Transverse colon (tissue), 4 donors: ENCODE measurements at regions not wholly inside any gene's neighbourhood (a gene's known extent, or its start where the extent isn't known, plus 50 kb on each side); places are given as distances from the start of the nearest gene placed in this dataset.

ENCODE experiments used
- POLR2A ChIP-seq: fragments of 450-650 bp; IDR thresholded peaks from one replicate; pipeline ENCODE4 v1.6.1; 2016; ENCODE audit warnings: antibody characterized with exemption, mild to moderate bottlenecking, moderate library complexity
- POLR2AphosphoS5 ChIP-seq, 3 donors: sonication (generic); formaldehyde crosslinking; IDR thresholded peaks; one replicate each; pipeline ENCODE4 v1.6.1; 2016; ENCODE audit warnings: antibody characterized with exemption in 3 of 3
- TF ChIP-seq, protein P1 (sequence below), 5 experiments: fragments of 200-600 bp in 3 of 5; fragments of 450-650 bp in 2 of 5; sonication (generic) in 3 of 5; IDR thresholded peaks; 1 replicate in 2 of 5; 2 replicates in 3 of 5; pipeline ENCODE4 v1.5.1; 2016 to 2017; ENCODE audit warnings: antibody characterized with exemption in 5 of 5, inconsistent platforms in 3 of 5, mild to moderate bottlenecking in 2 of 5, moderate library complexity in 1 of 5

DNA sequence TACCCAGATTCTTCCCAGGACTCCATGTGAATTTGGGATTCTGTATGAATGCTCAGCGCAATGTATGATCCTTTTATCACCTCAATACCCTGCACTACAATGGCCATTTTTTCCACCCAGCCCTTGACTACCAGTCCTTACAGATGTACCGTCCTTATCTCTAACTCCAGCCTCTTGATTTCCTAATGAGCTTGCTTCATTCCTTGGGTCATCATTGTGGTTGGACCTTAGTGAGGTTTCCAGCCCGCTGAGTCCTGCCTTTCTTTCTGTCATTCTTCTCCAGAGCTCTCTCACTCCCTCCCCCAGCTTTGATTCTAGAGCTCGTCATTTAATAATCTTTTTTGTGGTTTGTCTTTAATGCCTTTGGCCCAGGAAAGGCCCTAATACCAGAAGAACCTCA, 438.5 kb downstream of the ZNF536 start:
- no peak for TF ChIP-seq POLR2AphosphoS5 (IDR thresholded peaks at IDR 0.05)
- TF ChIP-seq, protein P1, sequence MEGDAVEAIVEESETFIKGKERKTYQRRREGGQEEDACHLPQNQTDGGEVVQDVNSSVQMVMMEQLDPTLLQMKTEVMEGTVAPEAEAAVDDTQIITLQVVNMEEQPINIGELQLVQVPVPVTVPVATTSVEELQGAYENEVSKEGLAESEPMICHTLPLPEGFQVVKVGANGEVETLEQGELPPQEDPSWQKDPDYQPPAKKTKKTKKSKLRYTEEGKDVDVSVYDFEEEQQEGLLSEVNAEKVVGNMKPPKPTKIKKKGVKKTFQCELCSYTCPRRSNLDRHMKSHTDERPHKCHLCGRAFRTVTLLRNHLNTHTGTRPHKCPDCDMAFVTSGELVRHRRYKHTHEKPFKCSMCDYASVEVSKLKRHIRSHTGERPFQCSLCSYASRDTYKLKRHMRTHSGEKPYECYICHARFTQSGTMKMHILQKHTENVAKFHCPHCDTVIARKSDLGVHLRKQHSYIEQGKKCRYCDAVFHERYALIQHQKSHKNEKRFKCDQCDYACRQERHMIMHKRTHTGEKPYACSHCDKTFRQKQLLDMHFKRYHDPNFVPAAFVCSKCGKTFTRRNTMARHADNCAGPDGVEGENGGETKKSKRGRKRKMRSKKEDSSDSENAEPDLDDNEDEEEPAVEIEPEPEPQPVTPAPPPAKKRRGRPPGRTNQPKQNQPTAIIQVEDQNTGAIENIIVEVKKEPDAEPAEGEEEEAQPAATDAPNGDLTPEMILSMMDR (IDR thresholded peaks at IDR 0.05), result no peak
- TF ChIP-seq POLR2A, result no peak
